ENCODE measurements at regions not wholly inside any gene's neighbourhood (a gene's known extent, or its start where the extent isn't known, plus 50 kb on each side); places are given as distances from the start of the nearest gene placed in this dataset.

GRCh38 chr6:66051812-66052211, 344.8 kb upstream of the EYS start:
- POLR2A ChIA-PET = no interaction called here
- H3K4me2 ChIP-seq = no peak overlapping the region
- no peak for FAIRE-seq
- H3K27ac ChIP-seq = no peak overlapping the region
- peak; percentile 8 for TF ChIP-seq MAFK (IDR thresholded peaks at IDR 0.05; ENCODE audit: partially characterized antibody)
- TF ChIP-seq NPAS2 (CRISPR knock-in tag; IDR thresholded peaks at IDR 0.05; ENCODE audit: borderline replicate concordance) = no peak
- WGBS (ENCODE audit: missing lambda C conversion rate) = 61% methylated on average over 5 of the region's 5 CpGs
- no peaks in the 10 kb centered on the region for H3K4me1 ChIP-seq
- ATAC-seq = no peak
- no peaks in the 10 kb centered on the region for H3K9me3 ChIP-seq
- CTCF ChIA-PET = no interaction called here
- no peak overlapping the region for H3K4me3 ChIP-seq
- no peak for DNase-seq (ENCODE audit: low read depth in 1 of 2, low spot score in 1 of 2)

GRCh38 chr6:66048684-66049474, 341.9 kb upstream of the EYS start:
- Histone ChIP-seq H3K27ac (no peak overlapping the region), H3K9me3 (no peaks in the 10 kb centered on the region), H3K4me2 (no peak overlapping the region), H3K4me3 (no peak overlapping the region), H3K4me1 (no peaks in the 10 kb centered on the region)
- ChIA-PET POLR2A (no interaction called here), CTCF (no interaction called here)
- no peak for DNase-seq (ENCODE audit: low read depth in 1 of 2, low spot score in 1 of 2)
- 76% methylated on average over 3 of the region's 3 CpGs for whole genome bisulfite sequencing (ENCODE audit: missing lambda C conversion rate)
- no peak for FAIRE-seq
- no peak for ATAC-seq
- no peak for TF ChIP-seq HMGXB4 (CRISPR knock-in tag; IDR thresholded peaks at IDR 0.05; ENCODE audit: borderline replicate concordance)
- no peak for TF ChIP-seq HDAC2 (IDR thresholded peaks at IDR 0.05)
- no peak for TF ChIP-seq CEBPB (IDR thresholded peaks at IDR 0.05)
- no peak for TF ChIP-seq ZSCAN20 (CRISPR knock-in tag; IDR thresholded peaks at IDR 0.05)
- TF ChIP-seq HOXB13 (CRISPR knock-in tag; IDR thresholded peaks at IDR 0.05; ENCODE audit: low read depth) = no peak
- no peak for TF ChIP-seq HOXA7 (CRISPR knock-in tag; IDR thresholded peaks at IDR 0.05)

- no peak overlapping the region for H3K4me3 ChIP-seq
- ATAC-seq = no peak
- ChIA-PET CTCF (no interaction called here), POLR2A (no interaction called here)
- no peak for FAIRE-seq
- no peaks in the 10 kb centered on the region for H3K9me3 ChIP-seq
- WGBS (ENCODE audit: missing lambda C conversion rate) = 81% methylated on average over 1 of the region's 1 CpG
- no peak overlapping the region for H3K4me2 ChIP-seq
- H3K4me1 ChIP-seq = no peaks in the 10 kb centered on the region
- TF ChIP-seq E2F6 (IDR thresholded peaks at IDR 0.05; ENCODE audit: borderline replicate concordance, low read depth) = no peak
- peak; percentile 38 for TF ChIP-seq MAFK (IDR thresholded peaks at IDR 0.05; ENCODE audit: partially characterized antibody)
- H3K27ac ChIP-seq = no peak overlapping the region
- no peak for DNase-seq (ENCODE audit: low read depth in 1 of 2, low spot score in 1 of 2)
Observed at GRCh38 chr6:66032626-66033025, 325.6 kb upstream of the EYS start.

GRCh38 chr6:66029391-66029790, 322.4 kb upstream of the EYS start:
- no peaks in the 10 kb centered on the region for H3K9me3 ChIP-seq
- H3K4me2 ChIP-seq = no peak overlapping the region
- POLR2A ChIA-PET = no interaction called here
- no peak overlapping the region for H3K27ac ChIP-seq
- TF ChIP-seq POLR2A (IDR thresholded peaks at IDR 0.05; ENCODE audit: low read length) = no peak
- peak; percentile 80 for TF ChIP-seq MAFK (IDR thresholded peaks at IDR 0.05; ENCODE audit: partially characterized antibody)
- no peak for TF ChIP-seq ESRRA (IDR thresholded peaks at IDR 0.05; ENCODE audit: borderline replicate concordance, low read length)
- TF ChIP-seq KDM1A (IDR thresholded peaks at IDR 0.05; ENCODE audit: low read depth) = no peak
- no peak for TF ChIP-seq CEBPB (IDR thresholded peaks at IDR 0.05)
- no peak for TF ChIP-seq HOXB13 (CRISPR knock-in tag; IDR thresholded peaks at IDR 0.05; ENCODE audit: low read depth)
- FAIRE-seq (no peak), DNase-seq (ENCODE audit: low read depth in 1 of 2, low spot score in 1 of 2) (no peak), ATAC-seq (no peak)
- no peak overlapping the region for H3K4me3 ChIP-seq
- CTCF ChIA-PET = no interaction called here
- no peaks in the 10 kb centered on the region for H3K4me1 ChIP-seq

- ATAC-seq (no peak), FAIRE-seq (no peak), DNase-seq (ENCODE audit: low read depth in 1 of 2, low spot score in 1 of 2) (no peak)
- WGBS (ENCODE audit: missing lambda C conversion rate) = 100% methylated on average over 12 of the region's 30 CpGs
- ChIA-PET CTCF (no interaction called here), POLR2A (no interaction called here)
- Histone ChIP-seq H3K4me3 (no peak overlapping the region), H3K4me1 (no peaks in the 10 kb centered on the region), H3K9me3 (no peaks in the 10 kb centered on the region), H3K4me2 (no peak overlapping the region), H3K27ac (no peak overlapping the region)
- no peak for TF ChIP-seq HES2 (IDR thresholded peaks at IDR 0.05)
- TF ChIP-seq KDM5A (IDR thresholded peaks at IDR 0.05) = no peak
- TF ChIP-seq NFE2L2 (conservative IDR thresholded peaks at IDR 0.05; ENCODE audit: low read length) = no peak
- TF ChIP-seq CEBPB (IDR thresholded peaks at IDR 0.05) = no peak
- TF ChIP-seq EHMT2 (IDR thresholded peaks at IDR 0.05; ENCODE audit: low read depth) = no peak
- TF ChIP-seq MAZ (IDR thresholded peaks at IDR 0.05; ENCODE audit: borderline replicate concordance, low read depth, low read length) = no peak
- TF ChIP-seq JUNB (IDR thresholded peaks at IDR 0.05) = no peak
- TF ChIP-seq POLR2AphosphoS2 (conservative IDR thresholded peaks at IDR 0.05; ENCODE audit: low read length) = no peak
- TF ChIP-seq ZSCAN20 (CRISPR knock-in tag; IDR thresholded peaks at IDR 0.05) = no peak
- no peak for TF ChIP-seq ZFP36 (IDR thresholded peaks at IDR 0.05; ENCODE audit: borderline replicate concordance, partially characterized antibody)
- no peak for TF ChIP-seq ESRRA (IDR thresholded peaks at IDR 0.05; ENCODE audit: borderline replicate concordance, low read length)
- no peak for TF ChIP-seq ZC3H11A (IDR thresholded peaks at IDR 0.05)
- no peak for TF ChIP-seq RAD21 (conservative IDR thresholded peaks at IDR 0.05 in 1 of 2, IDR thresholded peaks at IDR 0.05 in 1 of 2)
- TF ChIP-seq POLR2A (IDR thresholded peaks at IDR 0.05; ENCODE audit: low read length) = no peak
Observed at GRCh38 chr6:65999288-65999791, 292.3 kb upstream of the EYS start.

All from A549 (cell line).